AG04449 (cell line): ENCODE measurements at regions not wholly inside any gene's neighbourhood (a gene's known extent, or its start where the extent isn't known, plus 50 kb on each side); places are given as distances from the start of the nearest gene placed in this dataset.

Experiments used
- CTCF ChIA-PET: fragments of 350-600 bp; formaldehyde crosslinking; extraction: SDS; loops from one replicate; lab custom pipeline; 2021; ENCODE audit warnings: antibody characterized with exemption; lab: Yijun Ruan, JAX
- POLR2A ChIA-PET: fragments of 400-600, 350-600 bp; formaldehyde crosslinking; extraction: SDS; loops from one replicate; lab custom pipeline; 2020; ENCODE audit warnings: antibody characterized with exemption, inconsistent platforms; lab: Yijun Ruan, JAX
- DNase-seq: peaks from one replicate; pipeline ENCODE4 v3.0.0-alpha.2; 2010; ENCODE audit warnings: low read depth, low spot score
- H3K4me3 ChIP-seq: 2 replicates; pipeline ENCODE4 v1.5.1; 2011; ENCODE audit warnings: low read depth, mild to moderate bottlenecking, control low read depth, low read length
- TF ChIP-seq, protein P1 (sequence below): IDR thresholded peaks from one replicate; pipeline ENCODE4 v1.5.1; 2011; ENCODE audit warnings: mild to moderate bottlenecking, moderate library complexity, low read length, control low read depth, inconsistent platforms; ENCODE audit not compliant: insufficient read depth; ENCODE audit errors: missing control alignments

GRCh38 chr10:106520698-106521097, 643.8 kb downstream of the SORCS1 start:
- no peak for DNase-seq
- ChIA-PET POLR2A (no interaction called here), CTCF (no interaction called here)
- TF ChIP-seq, protein P1, sequence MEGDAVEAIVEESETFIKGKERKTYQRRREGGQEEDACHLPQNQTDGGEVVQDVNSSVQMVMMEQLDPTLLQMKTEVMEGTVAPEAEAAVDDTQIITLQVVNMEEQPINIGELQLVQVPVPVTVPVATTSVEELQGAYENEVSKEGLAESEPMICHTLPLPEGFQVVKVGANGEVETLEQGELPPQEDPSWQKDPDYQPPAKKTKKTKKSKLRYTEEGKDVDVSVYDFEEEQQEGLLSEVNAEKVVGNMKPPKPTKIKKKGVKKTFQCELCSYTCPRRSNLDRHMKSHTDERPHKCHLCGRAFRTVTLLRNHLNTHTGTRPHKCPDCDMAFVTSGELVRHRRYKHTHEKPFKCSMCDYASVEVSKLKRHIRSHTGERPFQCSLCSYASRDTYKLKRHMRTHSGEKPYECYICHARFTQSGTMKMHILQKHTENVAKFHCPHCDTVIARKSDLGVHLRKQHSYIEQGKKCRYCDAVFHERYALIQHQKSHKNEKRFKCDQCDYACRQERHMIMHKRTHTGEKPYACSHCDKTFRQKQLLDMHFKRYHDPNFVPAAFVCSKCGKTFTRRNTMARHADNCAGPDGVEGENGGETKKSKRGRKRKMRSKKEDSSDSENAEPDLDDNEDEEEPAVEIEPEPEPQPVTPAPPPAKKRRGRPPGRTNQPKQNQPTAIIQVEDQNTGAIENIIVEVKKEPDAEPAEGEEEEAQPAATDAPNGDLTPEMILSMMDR, result no peak
- no peak overlapping the region for H3K4me3 ChIP-seq

- POLR2A ChIA-PET, result no interaction called here
- peak; percentile 12 for DNase-seq
- CTCF ChIA-PET, result no interaction called here
- TF ChIP-seq, protein P1, result no peak
- no peak overlapping the region for H3K4me3 ChIP-seq
Measured at GRCh38 chr10:106519376-106520030, 645.0 kb downstream of the SORCS1 start.

DNA sequence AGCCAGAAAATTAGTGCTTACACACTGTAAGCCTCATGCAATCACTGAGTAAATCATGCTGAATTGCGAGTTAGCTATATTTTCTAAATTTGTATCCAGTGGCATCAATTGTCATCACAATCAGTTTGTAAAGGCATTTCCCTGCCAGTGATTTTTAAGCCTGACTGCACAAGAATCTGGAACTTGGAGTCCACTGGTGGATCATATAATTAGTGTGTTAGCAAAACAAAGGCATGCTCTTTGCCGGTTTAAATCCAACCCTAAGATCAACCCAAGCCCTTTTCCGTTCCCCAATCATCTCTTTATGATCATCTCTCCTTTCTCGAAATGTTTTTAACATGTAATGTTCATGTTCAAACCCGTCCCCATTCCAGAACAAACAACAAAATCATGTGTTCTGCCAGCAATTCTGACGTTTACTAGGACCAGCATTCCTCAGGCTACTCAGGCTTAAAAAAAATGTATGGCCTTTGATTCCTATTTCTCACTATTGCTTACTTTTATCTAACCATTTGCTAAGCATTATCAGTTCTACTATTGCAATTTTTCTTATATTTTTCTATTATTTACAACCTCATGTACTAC, 649.2 kb downstream of the SORCS1 start:
- TF ChIP-seq, protein P1, result no peak
- POLR2A ChIA-PET, result no interaction called here
- no peak overlapping the region for H3K4me3 ChIP-seq
- DNase-seq, result no peak
- CTCF ChIA-PET, result no interaction called here

DNA sequence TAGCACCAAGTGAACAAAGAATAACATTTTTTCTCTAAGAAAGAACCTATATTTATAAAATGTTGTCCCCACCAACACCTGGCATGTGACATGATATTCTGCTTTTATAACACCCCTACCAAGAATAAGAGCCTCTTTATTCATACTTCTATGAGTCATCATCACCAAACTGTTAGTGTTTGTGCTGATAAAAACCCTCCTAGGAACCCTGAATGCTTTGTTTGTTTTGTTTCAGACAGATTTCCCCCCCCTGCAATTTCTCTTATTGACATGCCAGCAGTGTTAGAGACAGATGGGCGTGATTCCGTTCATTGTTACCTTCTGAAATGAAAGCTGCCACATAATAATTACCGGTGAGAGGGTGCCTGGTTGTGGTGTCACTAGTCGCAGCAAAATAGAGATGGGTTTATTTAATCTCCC, 651.1 kb downstream of the SORCS1 start:
- POLR2A ChIA-PET, result no interaction called here

GRCh38 chr10:106511917-106512316, 652.6 kb downstream of the SORCS1 start:
- no peak for DNase-seq
- no peak overlapping the region for H3K4me3 ChIP-seq
- TF ChIP-seq, protein P1, result no peak
- POLR2A ChIA-PET, result no interaction called here
- CTCF ChIA-PET, result no interaction called here

More for the DNA sequence above, 651.1 kb downstream of the SORCS1 start:
- DNase-seq, result no peak
- TF ChIP-seq, protein P1, result no peak
- CTCF ChIA-PET, result no interaction called here
- no peak overlapping the region for H3K4me3 ChIP-seq

DNA sequence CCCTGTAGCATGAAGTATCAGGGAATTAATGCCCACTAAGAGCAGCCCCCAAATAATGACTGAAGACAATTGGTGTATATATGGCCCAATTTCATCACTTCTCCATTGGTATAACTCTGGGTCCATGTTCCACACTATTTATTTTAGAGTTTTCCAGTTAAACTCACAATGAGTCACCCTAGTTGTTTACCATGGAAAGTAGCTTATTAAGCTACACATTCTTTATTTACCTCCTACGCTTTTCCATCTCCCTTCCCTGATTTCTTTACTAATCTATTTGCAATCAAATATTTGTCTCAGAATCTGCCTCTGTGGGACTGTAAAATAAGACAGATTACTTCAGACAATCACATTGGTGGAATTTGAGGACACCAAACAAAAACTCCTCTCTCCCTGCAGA, 655.6 kb downstream of the SORCS1 start:
- H3K4me3 ChIP-seq, result no peak overlapping the region
- ChIA-PET POLR2A (no interaction called here), CTCF (interaction anchor here (1.4 kb wide), 1 partner anchor 56 kb away, joined by 3 read pairs; no protein-coding TSS in a partner anchor)
- no peak for DNase-seq
- TF ChIP-seq, protein P1, result no peak
